RWPE2 (cell line): ENCODE measurements at regions not wholly inside any gene's neighbourhood (a gene's known extent, or its start where the extent isn't known, plus 50 kb on each side); places are given as distances from the start of the nearest gene placed in this dataset.
"Not testable (repeated sequence)": the region's sequence is repeated elsewhere in the genome, so short reads cannot be mapped to it uniquely, and the experiment has no call there.

ENCODE experiments used
- ATAC-seq: fragments of 200-7000 bp; cut with Tn5 transposase; 3 replicates; pipeline ENCODE4 v1.9.1; 2021; ENCODE audit warnings: low read depth
- DNase-seq: peaks from one replicate; pipeline ENCODE4 v3.0.0-alpha.2; 2020; ENCODE audit warnings: low spot score
- H3K27ac ChIP-seq: fragments of 450-650 bp; 2 replicates; pipeline ENCODE4 v1.5.1; 2017; ENCODE audit warnings: mild to moderate bottlenecking; ENCODE audit not compliant: poor library complexity, severe bottlenecking
- H3K27me3 ChIP-seq: fragments of 250-450 bp; sonication (Bioruptor Pico); 2 replicates; pipeline ENCODE4 v1.5.1; 2021; ENCODE audit warnings: mild to moderate bottlenecking, moderate library complexity; ENCODE audit not compliant: insufficient read depth, poor library complexity, severe bottlenecking
- H3K36me3 ChIP-seq: fragments of 250-450 bp; sonication (Bioruptor Pico); 2 replicates; pipeline ENCODE4 v1.5.1; 2020; ENCODE audit warnings: low read depth, mild to moderate bottlenecking, moderate library complexity
- H3K4me1 ChIP-seq: fragments of 250-450 bp; sonication (Bioruptor Pico); 2 replicates; pipeline ENCODE4 v1.5.1; 2021; ENCODE audit warnings: mild to moderate bottlenecking, moderate library complexity; ENCODE audit not compliant: insufficient read depth, poor library complexity, severe bottlenecking
- H3K4me3 ChIP-seq: fragments of 250-450 bp; sonication (Bioruptor Pico); 2 replicates; pipeline ENCODE4 v1.5.1; 2021; ENCODE audit warnings: mild to moderate bottlenecking, moderate library complexity; ENCODE audit not compliant: severe bottlenecking
- H3K9me3 ChIP-seq: fragments of 250-450 bp; sonication (Bioruptor Pico); 2 replicates; pipeline ENCODE4 v1.5.1; 2021; ENCODE audit warnings: mild to moderate bottlenecking, moderate library complexity; ENCODE audit not compliant: severe bottlenecking
- TF ChIP-seq, protein P1 (sequence below): fragments of 450-650 bp; IDR thresholded peaks from one replicate; pipeline ENCODE4 v1.5.1; 2017; ENCODE audit warnings: mild to moderate bottlenecking, moderate library complexity; ENCODE audit not compliant: poor library complexity, severe bottlenecking

DNA sequence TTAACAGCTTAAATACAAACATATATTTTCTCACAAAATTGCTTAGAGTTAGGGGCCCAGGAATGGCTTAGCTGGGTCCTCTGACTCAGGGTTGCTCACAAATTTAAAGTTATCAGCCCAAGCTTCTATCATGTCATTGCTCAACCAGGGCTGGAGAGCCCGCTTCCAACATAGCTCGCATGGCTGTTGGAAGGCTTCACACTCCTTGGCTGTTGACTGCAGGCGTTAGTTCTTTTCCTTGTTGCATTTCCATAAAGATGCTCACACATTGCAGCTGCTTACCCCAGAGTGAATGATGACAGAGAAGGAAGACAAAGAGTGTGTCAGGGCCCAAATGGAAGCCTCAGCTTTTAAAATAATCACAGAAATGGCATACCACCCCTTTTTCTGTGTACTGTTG lies 62.9 kb upstream of the TFPI start:
- Histone ChIP-seq H3K27ac (no peak overlapping the region), H3K9me3 (peaks cover 2% of the 10 kb centered on the region), H3K27me3 (no peaks in the 10 kb centered on the region), H3K4me1 (no peaks in the 10 kb centered on the region), H3K4me3 (no peak overlapping the region), H3K36me3 (no peaks in the 10 kb centered on the region)
- DNase-seq = no peak
- ATAC-seq = no peak
- TF ChIP-seq, protein P1, sequence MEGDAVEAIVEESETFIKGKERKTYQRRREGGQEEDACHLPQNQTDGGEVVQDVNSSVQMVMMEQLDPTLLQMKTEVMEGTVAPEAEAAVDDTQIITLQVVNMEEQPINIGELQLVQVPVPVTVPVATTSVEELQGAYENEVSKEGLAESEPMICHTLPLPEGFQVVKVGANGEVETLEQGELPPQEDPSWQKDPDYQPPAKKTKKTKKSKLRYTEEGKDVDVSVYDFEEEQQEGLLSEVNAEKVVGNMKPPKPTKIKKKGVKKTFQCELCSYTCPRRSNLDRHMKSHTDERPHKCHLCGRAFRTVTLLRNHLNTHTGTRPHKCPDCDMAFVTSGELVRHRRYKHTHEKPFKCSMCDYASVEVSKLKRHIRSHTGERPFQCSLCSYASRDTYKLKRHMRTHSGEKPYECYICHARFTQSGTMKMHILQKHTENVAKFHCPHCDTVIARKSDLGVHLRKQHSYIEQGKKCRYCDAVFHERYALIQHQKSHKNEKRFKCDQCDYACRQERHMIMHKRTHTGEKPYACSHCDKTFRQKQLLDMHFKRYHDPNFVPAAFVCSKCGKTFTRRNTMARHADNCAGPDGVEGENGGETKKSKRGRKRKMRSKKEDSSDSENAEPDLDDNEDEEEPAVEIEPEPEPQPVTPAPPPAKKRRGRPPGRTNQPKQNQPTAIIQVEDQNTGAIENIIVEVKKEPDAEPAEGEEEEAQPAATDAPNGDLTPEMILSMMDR = no peak

DNA sequence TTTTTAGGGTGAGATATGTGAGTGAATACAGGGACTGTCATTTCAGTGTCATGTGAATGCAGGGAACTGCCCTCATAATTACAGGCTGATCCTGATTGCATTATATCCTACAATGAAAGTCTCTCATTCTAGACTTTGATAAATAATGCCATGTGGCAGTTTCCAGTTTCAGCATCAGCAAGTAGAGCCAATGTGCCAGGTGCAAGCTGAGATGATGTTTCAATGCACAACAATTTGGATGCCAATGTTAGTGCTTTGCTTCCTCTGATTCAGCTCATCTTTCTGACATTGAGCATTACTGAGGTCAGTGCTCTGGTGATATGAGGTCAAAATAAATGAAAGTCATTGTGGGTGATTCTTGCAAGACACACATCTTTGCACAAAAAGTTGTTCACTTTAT lies 63.7 kb upstream of the TFPI start:
- no peaks in the 10 kb centered on the region for H3K27me3 ChIP-seq
- ATAC-seq (no peak), DNase-seq (no peak)
- H3K36me3 ChIP-seq = no peaks in the 10 kb centered on the region
- TF ChIP-seq, protein P1 = no peak
- no peak overlapping the region for H3K4me3 ChIP-seq
- H3K4me1 ChIP-seq = no peaks in the 10 kb centered on the region
- H3K9me3 ChIP-seq = peaks cover 2% of the 10 kb centered on the region
- no peak overlapping the region for H3K27ac ChIP-seq

GRCh38 chr2:187618813-187619212 lies 64.6 kb upstream of the TFPI start:
- TF ChIP-seq, protein P1 = no peak
- DNase-seq (no peak), ATAC-seq (0 out of 3 replicates have a peak, but pooled peaks have one; percentile 33)
- Histone ChIP-seq H3K4me1 (no peaks in the 10 kb centered on the region), H3K36me3 (no peaks in the 10 kb centered on the region), H3K4me3 (no peak overlapping the region), H3K27me3 (no peaks in the 10 kb centered on the region), H3K9me3 (peaks cover 2% of the 10 kb centered on the region), H3K27ac (no peak overlapping the region)

GRCh38 chr2:187627153-187627552 lies 72.9 kb upstream of the TFPI start:
- H3K36me3 ChIP-seq = no peaks in the 10 kb centered on the region
- DNase-seq (no peak), ATAC-seq (no peak)
- no peaks in the 10 kb centered on the region for H3K9me3 ChIP-seq
- no peaks in the 10 kb centered on the region for H3K27me3 ChIP-seq
- H3K4me3 ChIP-seq = no peak overlapping the region
- TF ChIP-seq, protein P1 = no peak
- no peaks in the 10 kb centered on the region for H3K4me1 ChIP-seq
- no peak overlapping the region for H3K27ac ChIP-seq

DNA sequence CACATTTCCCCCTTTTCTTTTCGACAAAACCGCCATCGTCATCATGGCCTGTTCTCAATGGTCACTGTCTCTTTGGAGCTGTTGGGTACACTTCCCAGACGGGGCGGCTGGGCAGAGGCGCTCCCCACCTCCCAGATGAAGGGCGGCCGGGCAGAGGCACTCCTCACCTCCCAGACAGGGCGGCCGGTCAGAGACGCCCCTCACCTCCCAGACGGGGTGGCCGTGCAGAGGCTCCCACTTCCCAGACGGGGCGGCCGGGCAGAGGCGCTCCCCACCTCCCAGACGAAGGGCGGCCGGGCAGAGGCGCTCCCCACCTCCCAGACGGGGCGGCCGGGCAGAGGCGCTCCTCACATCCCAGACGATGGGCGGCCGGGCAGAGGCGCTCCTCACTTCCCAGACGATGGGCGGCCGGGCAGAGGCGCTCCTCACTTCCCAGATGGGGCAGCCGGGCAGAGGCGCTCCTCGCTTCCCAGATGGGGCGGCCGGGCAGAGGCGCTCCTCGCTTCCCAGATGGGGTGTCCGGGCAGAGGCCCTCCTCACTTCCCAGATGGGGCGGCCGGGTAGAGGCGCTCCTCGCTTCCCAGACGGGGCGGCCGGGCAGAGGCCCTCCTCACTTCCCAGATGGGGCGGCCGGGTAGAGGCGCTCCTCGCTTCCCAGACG lies 82.6 kb upstream of the TFPI start:
- not testable (repeated sequence) for H3K9me3 ChIP-seq, H3K4me1 ChIP-seq, H3K27ac ChIP-seq, H3K36me3 ChIP-seq, ATAC-seq, H3K4me3 ChIP-seq, DNase-seq, H3K27me3 ChIP-seq

DNA sequence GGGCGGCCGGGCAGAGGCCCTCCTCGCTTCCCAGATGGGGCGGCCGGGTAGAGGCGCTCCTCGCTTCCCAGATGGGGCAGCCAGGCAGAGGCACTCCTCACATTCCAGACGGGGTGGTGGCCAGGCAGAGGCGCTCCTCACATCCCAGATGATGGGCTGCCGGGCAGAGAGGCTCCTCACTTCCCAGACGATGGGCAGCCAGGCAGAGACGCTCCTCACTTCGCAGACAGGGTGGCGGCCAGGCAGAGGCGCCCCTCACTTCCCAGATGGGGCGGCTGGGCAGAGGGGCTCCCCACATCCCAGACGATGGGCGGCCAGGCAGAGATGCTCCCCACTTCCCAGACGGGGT lies 83.1 kb upstream of the TFPI start:
- not testable (repeated sequence) for H3K36me3 ChIP-seq, ATAC-seq, H3K27me3 ChIP-seq, DNase-seq, H3K9me3 ChIP-seq, H3K27ac ChIP-seq, H3K4me1 ChIP-seq, H3K4me3 ChIP-seq

DNA sequence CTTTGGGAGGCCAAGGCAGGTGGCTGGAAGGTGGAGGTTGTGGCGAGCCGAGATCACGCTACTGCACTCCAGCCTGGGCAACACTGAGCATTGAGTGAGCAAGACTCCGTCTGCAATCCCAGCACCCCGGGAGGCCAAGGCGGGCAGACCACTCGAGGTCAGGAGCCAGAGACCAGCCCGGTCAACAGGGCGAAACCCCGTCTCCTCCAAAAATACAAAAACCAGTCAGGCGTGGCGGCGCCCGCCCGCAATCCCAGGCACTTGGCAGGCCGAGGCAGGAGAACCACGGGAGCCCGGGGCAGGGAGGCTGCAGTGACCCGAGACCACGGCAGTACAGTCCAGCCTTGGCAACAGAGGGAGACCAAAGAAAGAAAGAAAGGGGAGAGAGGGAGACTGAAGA lies 83.5 kb upstream of the TFPI start:
- H3K9me3 ChIP-seq, ATAC-seq, H3K27me3 ChIP-seq, H3K36me3 ChIP-seq, H3K4me1 ChIP-seq, H3K4me3 ChIP-seq, H3K27ac ChIP-seq, DNase-seq: not testable (repeated sequence)
